CD14-positive monocyte (primary cell): ENCODE measurements at regions not wholly inside any gene's neighbourhood (a gene's known extent, or its start where the extent isn't known, plus 50 kb on each side); places are given as distances from the start of the nearest gene placed in this dataset.

Source experiments
- DNase-seq, 3 donors: peaks; one replicate each; pipeline ENCODE4 v3.0.0-alpha.2; 2011 to 2022
- H2AFZ ChIP-seq: 2 replicates; pipeline ENCODE4 v1.6.0; 2012; ENCODE audit warnings: mild to moderate bottlenecking, low read depth, low read length, inconsistent platforms; ENCODE audit not compliant: insufficient read depth, poor library complexity, severe bottlenecking
- H3K27ac ChIP-seq, 2 donors: 1 replicate in 1 of 2; 2 replicates in 1 of 2; pipeline ENCODE4 v1.5.1; 2012 to 2013; ENCODE audit warnings: low read length in 2 of 2, control low read depth in 1 of 2, inconsistent platforms in 1 of 2, low read depth in 1 of 2, mild to moderate bottlenecking in 1 of 2
- H3K27me3 ChIP-seq, 2 donors: one replicate each; pipeline versions ENCODE4 v1.6.0 to v1.6.1; 2011 to 2013; ENCODE audit warnings: low read length in 2 of 2; ENCODE audit not compliant: control insufficient read depth in 2 of 2, insufficient read depth in 2 of 2
- H3K36me3 ChIP-seq, 2 donors: replicated peaks in 1 of 2; 1 replicate in 1 of 2; 2 replicates in 1 of 2; pipeline versions ENCODE4 v1.5.1 to v1.6.1; 2012 to 2013; ENCODE audit warnings: low read length in 2 of 2, control low read depth in 1 of 2, inconsistent platforms in 1 of 2, mild to moderate bottlenecking in 1 of 2; ENCODE audit not compliant: insufficient read depth in 2 of 2, control insufficient read depth in 1 of 2
- H3K4me1 ChIP-seq, 2 donors: 1 replicate in 1 of 2; 2 replicates in 1 of 2; pipeline versions ENCODE4 v1.5.1 to v1.6.1; 2012 to 2013; ENCODE audit warnings: low read length in 2 of 2, control low read depth in 1 of 2, inconsistent platforms in 1 of 2, mild to moderate bottlenecking in 1 of 2, moderate library complexity in 1 of 2; ENCODE audit not compliant: insufficient read depth in 2 of 2, control insufficient read depth in 1 of 2
- H3K4me2 ChIP-seq: replicated peaks from 2 replicates; pipeline ENCODE3; 2012; ENCODE audit warnings: low read length, moderate library complexity, mild to moderate bottlenecking; ENCODE audit not compliant: poor library complexity, severe bottlenecking; ENCODE audit errors: extremely low read depth
- H3K4me3 ChIP-seq, 3 experiments: fragments of 200-600 bp in 1 of 3; sonication (generic) in 1 of 3; replicated peaks in 1 of 3; 1 replicate in 2 of 3; 2 replicates in 1 of 3; pipeline ENCODE4 v1.5.1; 2011 to 2013; ENCODE audit warnings: low read length in 3 of 3, mild to moderate bottlenecking in 3 of 3, control low read depth in 2 of 3, low read depth in 2 of 3, inconsistent platforms in 1 of 3, moderate library complexity in 1 of 3
- H3K79me2 ChIP-seq: 2 replicates; pipeline ENCODE4 v1.6.0; 2012; ENCODE audit warnings: mild to moderate bottlenecking, control low read depth, inconsistent platforms, low read length, moderate library complexity; ENCODE audit not compliant: insufficient read depth
- H3K9ac ChIP-seq: 2 replicates; pipeline ENCODE4 v1.6.0; 2017; ENCODE audit warnings: low read length, mild to moderate bottlenecking; ENCODE audit not compliant: insufficient read depth, poor library complexity, severe bottlenecking
- H3K9me3 ChIP-seq, 2 donors: replicated peaks in 1 of 2; 1 replicate in 1 of 2; 2 replicates in 1 of 2; pipeline versions ENCODE4 v1.5.1 to v1.6.1; 2012 to 2013; ENCODE audit warnings: low read length in 2 of 2, control low read depth in 1 of 2; ENCODE audit not compliant: control insufficient read depth in 1 of 2, insufficient read depth in 1 of 2
- H4K20me1 ChIP-seq: 2 replicates; pipeline ENCODE4 v1.6.0; 2012; ENCODE audit warnings: mild to moderate bottlenecking, low read length, control low read depth, moderate library complexity; ENCODE audit not compliant: insufficient read depth
- H3K27ac Mint-ChIP-seq, 7 donors: one replicate each; pipeline ENCODE4 v1.8.0; 2020; ENCODE audit warnings: mild to moderate bottlenecking in 7 of 7, mixed read lengths in 7 of 7, moderate library complexity in 6 of 7, inconsistent platforms in 2 of 7
- H3K27me3 Mint-ChIP-seq, 3 donors: one replicate each; pipeline ENCODE4 v1.8.0; 2021 to 2022; ENCODE audit warnings: low read depth in 3 of 3, mild to moderate bottlenecking in 3 of 3, mixed read lengths in 3 of 3, moderate library complexity in 3 of 3, inconsistent platforms in 1 of 3
- H3K36me3 Mint-ChIP-seq, 2 donors: one replicate each; pipeline ENCODE4 v1.8.0; 2020; ENCODE audit warnings: mixed read lengths in 2 of 2, inconsistent platforms in 1 of 2, mild to moderate bottlenecking in 1 of 2
- H3K4me1 Mint-ChIP-seq: one replicate; pipeline ENCODE4 v1.8.0; 2020; ENCODE audit warnings: mild to moderate bottlenecking, mixed read lengths
- H3K4me3 Mint-ChIP-seq, 2 donors: one replicate each; pipeline ENCODE4 v1.8.0; 2020; ENCODE audit warnings: mild to moderate bottlenecking in 2 of 2, mixed read lengths in 2 of 2, moderate library complexity in 1 of 2
- H3K9me3 Mint-ChIP-seq, 7 donors: one replicate each; pipeline ENCODE4 v1.8.0; 2020 to 2022; ENCODE audit warnings: mixed read lengths in 7 of 7, mild to moderate bottlenecking in 6 of 7, moderate library complexity in 6 of 7, inconsistent platforms in 2 of 7
- CTCF ChIP-seq: fragments of 200-600 bp; IDR thresholded peaks from one replicate; pipeline ENCODE4 v1.8.0; 2022; ENCODE audit warnings: antibody characterized with exemption, mild to moderate bottlenecking
- WGBS: methylation state at CpG from one replicate; pipeline ENCODE4 v1.1.5; 2013; ENCODE audit warnings: missing lambda C conversion rate; ENCODE audit not compliant: insufficient coverage; 5-methylcytosine and 5-hydroxymethylcytosine counted together
- intact Hi-C, 2 donors: fragments of 100-400 bp; cut with micrococcal nuclease; formaldehyde crosslinking; loops; one replicate each; pipeline versions ENCODE4 v1.15.0 to v1.15.1; 2023

DNA sequence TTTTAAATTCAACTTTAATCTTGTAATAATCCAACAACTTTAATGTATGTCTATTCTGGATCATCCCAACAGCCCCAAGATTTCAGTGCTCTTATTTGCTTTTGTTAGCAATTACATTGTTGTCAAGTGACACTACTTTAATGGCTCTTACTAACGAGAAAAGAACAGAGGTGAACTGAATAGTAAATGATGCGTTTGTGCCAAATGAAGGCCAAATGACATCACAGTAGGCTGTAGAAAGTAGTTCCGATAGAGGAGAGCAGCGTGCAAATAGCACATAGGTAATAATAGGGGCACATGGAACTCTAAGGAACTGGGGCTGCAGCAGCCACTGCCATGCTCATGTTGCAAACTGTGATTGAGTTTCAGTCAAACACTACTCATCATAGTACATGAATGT lies 301.9 kb downstream of the LMX1A start:
- H3K9ac ChIP-seq, result no peak overlapping the region
- H3K9me3 Mint-ChIP-seq, result peaks cover 0 to 4% (median 0%) of the 10 kb centered on the region in 7 donors
- H3K27ac Mint-ChIP-seq, result no peak overlapping the region
- TF ChIP-seq CTCF, result no peak
- H2AFZ ChIP-seq, result no peak overlapping the region
- no peak overlapping the region for H3K27ac ChIP-seq
- no peaks in the 10 kb centered on the region for H3K36me3 ChIP-seq
- no peaks in the 10 kb centered on the region for H3K36me3 Mint-ChIP-seq
- no peaks in the 10 kb centered on the region for H3K4me1 Mint-ChIP-seq
- H3K4me1 ChIP-seq, result no peaks in the 10 kb centered on the region
- WGBS, result 97% methylated on average over 4 of the region's 4 CpGs
- H4K20me1 ChIP-seq, result no peaks in the 10 kb centered on the region
- no peak overlapping the region for H3K4me2 ChIP-seq
- no peaks in the 10 kb centered on the region for H3K27me3 ChIP-seq
- intact Hi-C loops, result no loop called here
- DNase-seq, result no peak
- H3K27me3 Mint-ChIP-seq, result peaks cover 5 to 7% (median 6%) of the 10 kb centered on the region in 3 donors
- H3K4me3 ChIP-seq, result no peak overlapping the region
- no peak overlapping the region for H3K4me3 Mint-ChIP-seq
- no peaks in the 10 kb centered on the region for H3K79me2 ChIP-seq
- H3K9me3 ChIP-seq, result no peaks in the 10 kb centered on the region

DNA sequence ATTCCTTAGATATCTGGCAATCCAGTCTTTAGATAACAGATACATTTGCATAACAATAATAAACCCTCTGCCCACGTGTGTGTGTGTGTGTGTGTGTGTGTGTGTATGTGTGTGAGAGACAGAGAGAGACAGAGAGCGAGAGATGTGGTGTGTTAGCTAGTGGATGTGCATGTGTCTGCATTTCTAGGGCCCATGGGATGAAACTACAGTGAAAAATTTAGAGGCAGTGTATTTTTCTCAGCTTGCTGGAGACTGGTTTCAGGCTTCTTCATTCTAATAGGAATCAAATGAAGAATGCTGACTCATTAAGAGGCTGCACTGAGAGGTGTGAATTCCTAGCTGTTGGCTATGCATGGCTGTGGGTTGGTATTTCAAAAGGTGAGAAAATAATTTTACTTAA lies 303.2 kb downstream of the LMX1A start:
- Mint-ChIP-seq H3K27me3 (peaks cover 5 to 7% (median 5%) of the 10 kb centered on the region in 3 donors), H3K4me1 (no peaks in the 10 kb centered on the region), H3K4me3 (no peak overlapping the region), H3K9me3 (peaks cover 0 to 4% (median 0%) of the 10 kb centered on the region in 7 donors), H3K36me3 (no peaks in the 10 kb centered on the region), H3K27ac (no peak overlapping the region)
- no peak for TF ChIP-seq CTCF
- no peak overlapping the region for H2AFZ ChIP-seq
- H3K9me3 ChIP-seq, result no peaks in the 10 kb centered on the region
- no peak overlapping the region for H3K4me3 ChIP-seq
- H3K36me3 ChIP-seq, result no peaks in the 10 kb centered on the region
- no peaks in the 10 kb centered on the region for H4K20me1 ChIP-seq
- H3K9ac ChIP-seq, result no peak overlapping the region
- H3K4me2 ChIP-seq, result no peak overlapping the region
- H3K27ac ChIP-seq, result no peak overlapping the region
- no peaks in the 10 kb centered on the region for H3K79me2 ChIP-seq
- WGBS, result 75% methylated on average over 1 of the region's 2 CpGs
- no peak for DNase-seq
- intact Hi-C loops, result no loop called here
- no peaks in the 10 kb centered on the region for H3K27me3 ChIP-seq
- H3K4me1 ChIP-seq, result no peaks in the 10 kb centered on the region
